ENCODE measurements at regions not wholly inside any gene's neighbourhood (a gene's known extent, or its start where the extent isn't known, plus 50 kb on each side); places are given as distances from the start of the nearest gene placed in this dataset.

DNA sequence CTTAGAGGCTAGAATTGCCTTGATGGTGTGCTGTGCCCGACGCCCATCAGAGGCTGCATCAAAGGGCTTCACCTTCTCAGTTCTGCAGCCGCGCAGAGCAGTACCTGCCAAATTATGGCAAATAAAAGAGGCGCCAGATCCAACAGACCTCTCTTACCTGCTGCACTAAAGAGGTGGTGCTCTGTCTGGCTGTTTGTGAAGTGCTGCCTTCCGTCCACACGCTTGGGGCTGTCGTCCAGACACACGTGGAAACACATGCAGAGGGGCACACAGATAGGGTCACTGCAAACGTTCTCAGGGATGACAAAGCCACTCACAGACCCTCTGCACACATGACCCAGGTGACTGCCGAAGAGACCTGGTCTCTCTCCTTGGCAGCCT, 617.5 kb downstream of the VRK1 start:
- TF ChIP-seq, protein P1, sequence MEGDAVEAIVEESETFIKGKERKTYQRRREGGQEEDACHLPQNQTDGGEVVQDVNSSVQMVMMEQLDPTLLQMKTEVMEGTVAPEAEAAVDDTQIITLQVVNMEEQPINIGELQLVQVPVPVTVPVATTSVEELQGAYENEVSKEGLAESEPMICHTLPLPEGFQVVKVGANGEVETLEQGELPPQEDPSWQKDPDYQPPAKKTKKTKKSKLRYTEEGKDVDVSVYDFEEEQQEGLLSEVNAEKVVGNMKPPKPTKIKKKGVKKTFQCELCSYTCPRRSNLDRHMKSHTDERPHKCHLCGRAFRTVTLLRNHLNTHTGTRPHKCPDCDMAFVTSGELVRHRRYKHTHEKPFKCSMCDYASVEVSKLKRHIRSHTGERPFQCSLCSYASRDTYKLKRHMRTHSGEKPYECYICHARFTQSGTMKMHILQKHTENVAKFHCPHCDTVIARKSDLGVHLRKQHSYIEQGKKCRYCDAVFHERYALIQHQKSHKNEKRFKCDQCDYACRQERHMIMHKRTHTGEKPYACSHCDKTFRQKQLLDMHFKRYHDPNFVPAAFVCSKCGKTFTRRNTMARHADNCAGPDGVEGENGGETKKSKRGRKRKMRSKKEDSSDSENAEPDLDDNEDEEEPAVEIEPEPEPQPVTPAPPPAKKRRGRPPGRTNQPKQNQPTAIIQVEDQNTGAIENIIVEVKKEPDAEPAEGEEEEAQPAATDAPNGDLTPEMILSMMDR (IDR thresholded peaks at IDR 0.05; ENCODE audit: poor library complexity) = no peak
- TF ChIP-seq EZH2 (IDR thresholded peaks at IDR 0.05; ENCODE audit: borderline replicate concordance) = no peak
